PC-3 (cell line): ENCODE measurements at regions not wholly inside any gene's neighbourhood (a gene's known extent, or its start where the extent isn't known, plus 50 kb on each side); places are given as distances from the start of the nearest gene placed in this dataset.

ENCODE experiments used
- ATAC-seq: fragments of 200-7000 bp; cut with Tn5 transposase; 2 replicates; pipeline ENCODE4 v1.9.1; 2020; ENCODE audit warnings: mild to moderate bottlenecking, moderate library complexity
- BruUV-seq: library from RNA; stranded (reverse); fragments of 400-500 nt; replicated peaks from 2 replicates; lab custom pipeline; 2021; lab: Mats Ljungman, UMichigan
- CTCF ChIA-PET: fragments of 300-600 bp; sonication (Branson Sonifier 250); formaldehyde crosslinking; loops from one replicate; lab custom pipeline; 2022; ENCODE audit warnings: antibody characterized with exemption; lab: Charles Lee
- POLR2A ChIA-PET: fragments of 300-600 bp; sonication (Branson Sonifier 250); formaldehyde crosslinking; loops from one replicate; lab custom pipeline; 2022; ENCODE audit warnings: antibody characterized with exemption; ENCODE audit not compliant: unreplicated experiment; lab: Charles Lee
- DNase-seq: peaks from one replicate; pipeline ENCODE4 v3.0.0-alpha.2; 2015
- H2AFZ ChIP-seq: fragments of 300-600 bp; sonication (generic); 2 replicates; pipeline ENCODE4 v1.6.0; 2016; ENCODE audit warnings: antibody characterized with exemption, low read length
- H3F3A ChIP-seq: fragments of 300-600 bp; sonication (generic); one replicate; pipeline ENCODE4 v1.6.0; 2017; ENCODE audit warnings: antibody characterized with exemption, low read length, control low read depth, mild to moderate bottlenecking; ENCODE audit not compliant: unreplicated experiment
- H3K27ac ChIP-seq: fragments of 300-600 bp; sonication (generic); 2 replicates; pipeline ENCODE4 v1.5.1; 2016; ENCODE audit warnings: mild to moderate bottlenecking, low read length
- H3K27me3 ChIP-seq: fragments of 300-600 bp; sonication (generic); 2 replicates; pipeline ENCODE4 v1.6.1; 2016; ENCODE audit warnings: low read length, mixed read lengths
- H3K36me3 ChIP-seq: fragments of 300-600 bp; sonication (generic); 2 replicates; pipeline ENCODE4 v1.6.1; 2016; ENCODE audit warnings: low read depth, mixed run types, low read length, mixed read lengths
- H3K4me1 ChIP-seq: fragments of 300-600 bp; sonication (generic); 2 replicates; pipeline ENCODE4 v1.5.1; 2016; ENCODE audit warnings: low read length; ENCODE audit not compliant: insufficient read depth
- H3K4me2 ChIP-seq: fragments of 300-600 bp; sonication (generic); 2 replicates; pipeline ENCODE4 v1.6.0; 2016; ENCODE audit warnings: low read length
- H3K4me3 ChIP-seq: fragments of 300-600 bp; sonication (generic); 2 replicates; pipeline ENCODE4 v1.5.1; 2016; ENCODE audit warnings: mild to moderate bottlenecking, low read length, mixed read lengths
- H3K79me2 ChIP-seq: fragments of 300-600 bp; sonication (generic); 2 replicates; pipeline ENCODE4 v1.6.1; 2017; ENCODE audit warnings: low read length, mixed read lengths
- H3K9ac ChIP-seq: fragments of 300-600 bp; sonication (generic); 2 replicates; pipeline ENCODE4 v1.6.0; 2016; ENCODE audit warnings: mild to moderate bottlenecking, low read length
- H3K9me2 ChIP-seq: fragments of 300-600 bp; sonication (generic); replicated peaks from 2 replicates; pipeline ENCODE4 v1.6.1; 2016; ENCODE audit warnings: mixed run types, low read length, mixed read lengths
- H3K9me3 ChIP-seq: fragments of 300-600 bp; sonication (generic); 2 replicates; pipeline ENCODE4 v1.6.1; 2016; ENCODE audit warnings: low read length, mixed read lengths
- H4K20me1 ChIP-seq: fragments of 300-600 bp; sonication (generic); 2 replicates; pipeline ENCODE4 v1.6.1; 2016; ENCODE audit warnings: low read length, mixed read lengths
- EZH2 ChIP-seq: fragments of 300-600 bp; sonication (generic); IDR thresholded peaks from one replicate; pipeline ENCODE4 v1.6.1; 2017; ENCODE audit warnings: antibody characterized with exemption, mild to moderate bottlenecking, low read length; ENCODE audit not compliant: unreplicated experiment
- EZH2phosphoT487 ChIP-seq: fragments of 300-600 bp; sonication (generic); IDR thresholded peaks from 2 replicates; pipeline ENCODE4 v1.6.1; 2018; ENCODE audit warnings: mild to moderate bottlenecking, antibody characterized with exemption, low read length, borderline replicate concordance
- intact Hi-C: fragments of 100-400 bp; cut with micrococcal nuclease; formaldehyde crosslinking; loops from 2 replicates; pipeline ENCODE4 v1.9.0; 2023
- TF ChIP-seq, protein P1 (sequence below): fragments of 300-600 bp; sonication (generic); conservative IDR thresholded peaks from 2 replicates; pipeline ENCODE4 v1.5.1; 2017; ENCODE audit warnings: antibody characterized with exemption, low read depth, mild to moderate bottlenecking, low read length

DNA sequence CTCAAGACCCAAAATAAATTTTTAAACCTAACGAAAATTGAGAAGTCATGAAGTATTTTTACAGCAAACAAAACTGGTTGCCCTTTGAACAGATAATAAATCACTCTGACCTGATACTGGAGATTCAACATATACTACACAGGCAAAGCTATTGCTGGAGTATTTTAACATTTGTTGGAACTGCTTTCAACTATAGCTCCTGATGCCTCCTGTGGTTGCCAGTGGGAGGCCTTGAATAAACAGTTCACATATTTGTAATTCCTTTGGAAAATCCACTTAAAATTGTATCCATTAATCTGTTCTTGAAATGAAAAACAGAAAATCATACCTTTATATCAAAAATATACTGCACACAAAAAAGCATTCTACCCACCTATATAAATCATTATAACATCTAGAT is 605.1 kb downstream of the KCTD8 start:
- H3K79me2 ChIP-seq = no peaks in the 10 kb centered on the region
- no peaks in the 10 kb centered on the region for H3K9me2 ChIP-seq
- TF ChIP-seq, protein P1, sequence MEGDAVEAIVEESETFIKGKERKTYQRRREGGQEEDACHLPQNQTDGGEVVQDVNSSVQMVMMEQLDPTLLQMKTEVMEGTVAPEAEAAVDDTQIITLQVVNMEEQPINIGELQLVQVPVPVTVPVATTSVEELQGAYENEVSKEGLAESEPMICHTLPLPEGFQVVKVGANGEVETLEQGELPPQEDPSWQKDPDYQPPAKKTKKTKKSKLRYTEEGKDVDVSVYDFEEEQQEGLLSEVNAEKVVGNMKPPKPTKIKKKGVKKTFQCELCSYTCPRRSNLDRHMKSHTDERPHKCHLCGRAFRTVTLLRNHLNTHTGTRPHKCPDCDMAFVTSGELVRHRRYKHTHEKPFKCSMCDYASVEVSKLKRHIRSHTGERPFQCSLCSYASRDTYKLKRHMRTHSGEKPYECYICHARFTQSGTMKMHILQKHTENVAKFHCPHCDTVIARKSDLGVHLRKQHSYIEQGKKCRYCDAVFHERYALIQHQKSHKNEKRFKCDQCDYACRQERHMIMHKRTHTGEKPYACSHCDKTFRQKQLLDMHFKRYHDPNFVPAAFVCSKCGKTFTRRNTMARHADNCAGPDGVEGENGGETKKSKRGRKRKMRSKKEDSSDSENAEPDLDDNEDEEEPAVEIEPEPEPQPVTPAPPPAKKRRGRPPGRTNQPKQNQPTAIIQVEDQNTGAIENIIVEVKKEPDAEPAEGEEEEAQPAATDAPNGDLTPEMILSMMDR = peak; percentile 54
- TF ChIP-seq EZH2 (no peak), EZH2phosphoT487 (no peak)
- H4K20me1 ChIP-seq = no peaks in the 10 kb centered on the region
- no peaks in the 10 kb centered on the region for H3K9me3 ChIP-seq
- H3K27ac ChIP-seq = no peak overlapping the region; the same call in 1 of the 2 replicates
- no peak overlapping the region for H3K4me2 ChIP-seq
- DNase-seq (peak; percentile 54), ATAC-seq (peak; percentile 77)
- H3F3A ChIP-seq = no peaks in the 10 kb centered on the region
- no peak overlapping the region for H3K9ac ChIP-seq
- H3K4me1 ChIP-seq = peaks cover 21% of the 10 kb centered on the region
- intact Hi-C loops = loop anchor here (2.0 to 10.0 kb wide), 3 partner anchors 61 to 711 kb away; no protein-coding TSS in a partner anchor
- ChIA-PET POLR2A (interaction anchor here (0.7 kb wide), 1 partner anchor 133 kb away, joined by 4 read pairs; no protein-coding TSS in a partner anchor), CTCF (interaction anchor here (1.0 kb wide), 1 partner anchor 61 kb away, joined by 3 read pairs; no protein-coding TSS in a partner anchor)
- no peaks in the 10 kb centered on the region for H3K27me3 ChIP-seq
- H3K4me3 ChIP-seq = no peak overlapping the region
- no peaks in the 10 kb centered on the region for H3K36me3 ChIP-seq
- no TSS peak for BruUV-seq
- no peak overlapping the region for H2AFZ ChIP-seq

DNA sequence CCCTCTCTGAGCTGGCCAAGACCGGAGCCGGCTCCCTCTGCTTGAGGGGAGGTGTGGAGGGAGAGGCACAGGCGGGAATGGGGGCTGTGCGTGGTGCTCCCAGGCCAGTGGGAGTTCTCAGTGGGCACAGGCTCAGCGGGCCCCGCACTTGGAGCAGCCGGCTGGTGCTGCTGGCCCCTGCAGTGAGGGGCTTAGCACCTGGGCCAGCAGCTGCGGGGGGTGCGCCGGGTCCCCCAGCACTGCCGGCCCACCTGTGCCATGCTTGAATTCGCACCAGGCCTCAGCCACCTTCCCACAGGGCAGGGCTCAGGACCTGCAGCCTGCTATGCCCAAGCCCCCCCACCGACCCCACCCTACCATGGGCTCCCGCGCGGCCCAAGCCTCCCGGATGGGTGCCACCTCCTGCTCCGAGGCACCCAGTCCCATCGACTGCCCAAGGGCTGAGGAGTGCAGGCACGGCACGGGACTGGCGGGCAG is 602.5 kb downstream of the KCTD8 start:
- Histone ChIP-seq H3K4me3 (no peak overlapping the region), H3K27ac (no peak overlapping the region), H3K79me2 (no peaks in the 10 kb centered on the region), H3K36me3 (no peaks in the 10 kb centered on the region), H3K27me3 (no peaks in the 10 kb centered on the region), H2AFZ (no peak overlapping the region), H3K9ac (no peak overlapping the region), H3K4me1 (peaks cover 21% of the 10 kb centered on the region), H3K9me2 (no peaks in the 10 kb centered on the region), H4K20me1 (no peaks in the 10 kb centered on the region), H3K9me3 (no peaks in the 10 kb centered on the region), H3F3A (no peaks in the 10 kb centered on the region), H3K4me2 (no peak overlapping the region)
- no peak for DNase-seq
- CTCF ChIA-PET = no interaction called here
- POLR2A ChIA-PET = no interaction called here
- intact Hi-C loops = loop anchor here (10.0 kb wide), 1 partner anchor 309 kb away; no protein-coding TSS in a partner anchor
- TF ChIP-seq EZH2phosphoT487 = no peak
- TF ChIP-seq, protein P1 = no peak
- TF ChIP-seq EZH2 = no peak
- no TSS peak for BruUV-seq
- no peak for ATAC-seq

DNA sequence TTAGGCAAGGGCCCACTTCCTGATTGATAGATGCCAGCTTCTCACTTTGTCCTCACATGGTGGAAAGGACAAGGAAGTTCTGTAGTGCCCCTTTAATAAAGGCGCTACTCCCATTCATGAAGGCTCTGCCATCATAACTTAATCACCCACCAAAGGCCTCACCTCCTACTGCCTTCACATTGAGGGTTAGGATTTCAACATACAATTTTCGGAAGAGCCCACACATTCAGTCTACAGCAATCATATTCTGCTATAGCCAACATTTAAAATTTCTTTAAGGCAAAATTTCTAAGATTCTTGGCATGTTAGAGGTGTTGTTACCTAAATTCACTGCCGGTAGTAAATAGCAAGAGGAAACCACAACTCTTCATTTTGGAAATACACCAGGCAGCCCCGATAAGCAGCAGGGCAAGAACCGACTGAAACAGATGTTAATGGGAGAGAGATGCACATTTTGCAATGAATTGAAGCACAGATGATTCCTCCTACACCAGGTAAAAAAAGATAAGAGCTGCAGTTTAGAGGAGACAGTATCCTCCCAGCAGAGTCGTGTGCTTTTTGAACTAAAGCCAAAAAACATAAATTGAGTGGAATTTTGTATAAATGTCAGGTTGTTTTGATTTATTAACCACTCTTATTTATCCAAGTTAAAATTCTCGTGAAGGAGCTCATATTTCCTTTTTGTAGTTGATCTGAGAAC is 594.9 kb downstream of the KCTD8 start:
- ChIA-PET POLR2A (no interaction called here), CTCF (no interaction called here)
- ATAC-seq = no peak
- no TSS peak for BruUV-seq
- H3K9me3 ChIP-seq = no peaks in the 10 kb centered on the region
- intact Hi-C loops = loop anchor here (10.0 kb wide), 1 partner anchor 91 kb away; no protein-coding TSS in a partner anchor
- no peaks in the 10 kb centered on the region for H4K20me1 ChIP-seq
- TF ChIP-seq, protein P1 = no peak
- TF ChIP-seq EZH2 (no peak), EZH2phosphoT487 (no peak)
- DNase-seq = no peak
- no peaks in the 10 kb centered on the region for H3K36me3 ChIP-seq
- H3K4me3 ChIP-seq = no peak overlapping the region
- no peak overlapping the region for H3K27ac ChIP-seq
- no peaks in the 10 kb centered on the region for H3K79me2 ChIP-seq
- H3K4me1 ChIP-seq = no peaks in the 10 kb centered on the region; the same call in 1 of the 2 replicates
- no peaks in the 10 kb centered on the region for H3F3A ChIP-seq
- H3K27me3 ChIP-seq = no peaks in the 10 kb centered on the region
- no peak overlapping the region for H2AFZ ChIP-seq
- no peak overlapping the region for H3K9ac ChIP-seq
- no peak overlapping the region for H3K4me2 ChIP-seq
- no peaks in the 10 kb centered on the region for H3K9me2 ChIP-seq
